ENCODE measurements at regions not wholly inside any gene's neighbourhood (a gene's known extent, or its start where the extent isn't known, plus 50 kb on each side); places are given as distances from the start of the nearest gene placed in this dataset.

DNA sequence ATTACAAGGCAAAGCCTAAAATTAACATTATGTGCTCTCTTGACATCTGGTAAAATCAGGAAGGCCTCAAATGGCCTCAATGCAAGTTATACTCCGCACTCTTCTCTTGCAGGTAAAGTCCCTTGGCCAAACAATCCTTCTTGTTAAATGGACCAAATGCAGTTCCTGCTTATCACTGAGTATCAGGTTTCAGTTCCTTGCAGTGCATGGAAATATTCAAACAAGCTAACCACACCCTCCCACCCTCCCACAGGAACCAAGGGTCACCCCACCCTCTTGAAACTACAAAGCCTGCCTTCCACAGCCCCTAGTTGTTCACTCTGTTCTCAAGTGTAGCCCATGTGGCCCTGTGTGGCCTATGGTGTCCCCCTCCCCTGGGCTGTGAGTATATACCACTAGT is 171.9 kb upstream of the CADPS start:
- no peak for DNase-seq

DNA sequence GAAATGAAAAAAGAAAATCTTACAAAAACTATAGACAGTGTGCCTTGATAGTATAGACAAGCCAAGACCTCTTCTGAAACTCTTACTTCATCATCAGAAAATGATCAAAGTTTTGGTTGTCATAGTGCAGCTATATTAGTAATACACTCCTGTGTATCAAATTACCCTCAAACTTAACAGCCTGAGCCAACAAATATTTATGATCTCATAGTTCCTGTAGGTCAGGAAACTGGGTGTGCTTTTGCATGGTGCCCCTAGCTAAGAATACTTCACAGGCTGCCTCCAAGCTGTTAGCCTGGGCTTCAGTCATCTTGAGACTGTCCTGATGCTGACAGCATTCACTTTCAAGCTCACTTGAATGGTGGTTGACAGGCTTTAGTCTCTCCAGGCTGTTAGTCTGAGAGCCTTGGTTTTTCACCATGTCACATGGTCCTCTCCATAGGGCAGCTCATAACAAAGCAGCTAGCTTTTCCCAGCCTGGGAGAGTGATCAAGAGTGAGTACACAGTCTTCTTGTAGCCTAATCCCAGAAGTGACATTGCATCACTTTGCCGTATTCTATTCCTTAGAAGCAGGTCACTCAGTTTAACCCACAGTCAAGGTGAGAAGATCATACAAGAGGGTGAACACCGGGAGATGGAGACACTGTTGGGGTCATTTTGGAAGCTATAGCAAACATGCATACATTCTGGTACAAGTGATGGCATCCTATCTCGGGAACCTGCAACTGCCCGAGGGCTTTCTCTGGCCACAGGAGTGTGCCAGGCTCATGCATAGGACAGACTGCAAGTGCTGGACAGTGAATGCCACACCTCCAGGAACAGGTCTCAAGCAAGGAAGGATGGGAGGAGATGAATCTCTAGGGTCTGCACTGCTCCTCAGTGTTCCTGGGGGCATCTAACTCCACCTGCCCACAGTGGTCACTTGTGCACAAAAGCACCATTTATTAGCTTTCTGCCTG is 173.4 kb upstream of the CADPS start:
- DNase-seq = no peak

DNA sequence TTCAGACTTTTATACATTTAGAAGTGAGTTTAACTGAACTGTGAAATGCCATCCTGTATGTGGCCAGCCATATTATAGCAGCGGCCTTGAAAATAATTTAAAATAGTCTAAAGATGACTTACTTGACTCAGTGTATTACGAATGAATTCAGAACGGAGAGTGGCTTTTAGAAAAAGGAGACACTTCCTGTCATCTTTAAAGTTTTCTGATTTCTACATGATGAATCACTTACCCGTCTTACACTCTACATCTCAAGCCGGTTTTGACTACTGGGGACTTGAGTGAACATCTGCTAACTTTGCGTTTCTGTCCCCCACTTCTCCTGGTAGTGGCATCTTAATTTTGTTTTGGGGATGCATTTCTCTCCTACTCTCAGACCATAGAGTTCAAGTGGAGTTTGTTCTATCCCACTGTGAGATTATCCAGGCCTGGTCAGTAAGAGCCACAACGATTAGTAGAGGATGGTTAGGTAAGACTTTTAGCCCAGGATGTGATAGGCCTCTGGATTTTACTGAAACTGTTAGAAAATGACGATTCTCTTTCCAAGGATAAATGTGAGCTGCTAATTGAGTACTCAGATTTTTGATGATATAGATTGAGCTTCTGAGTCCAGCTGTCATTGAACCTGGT is 175.4 kb upstream of the CADPS start:
- no peak for DNase-seq

DNA sequence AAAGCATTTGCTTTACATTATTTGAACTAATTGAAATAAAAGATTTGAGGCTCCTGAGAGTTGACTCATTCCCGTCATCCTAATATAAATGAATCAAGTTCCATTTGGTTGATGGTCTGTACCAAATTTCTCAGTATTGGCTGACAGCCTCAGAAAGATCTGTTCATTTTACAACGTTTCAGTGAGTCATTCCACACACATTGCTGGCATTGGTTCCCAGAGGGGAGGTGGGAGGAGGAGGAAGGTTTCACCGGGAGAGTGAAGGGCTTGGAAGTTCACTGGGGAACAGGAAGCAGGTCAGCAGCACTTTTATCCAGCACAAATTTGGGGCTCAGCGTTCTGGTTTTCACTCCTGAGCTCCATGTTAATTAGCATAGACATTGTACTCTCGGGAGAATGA is 176.7 kb upstream of the CADPS start:
- no peak for DNase-seq

DNA sequence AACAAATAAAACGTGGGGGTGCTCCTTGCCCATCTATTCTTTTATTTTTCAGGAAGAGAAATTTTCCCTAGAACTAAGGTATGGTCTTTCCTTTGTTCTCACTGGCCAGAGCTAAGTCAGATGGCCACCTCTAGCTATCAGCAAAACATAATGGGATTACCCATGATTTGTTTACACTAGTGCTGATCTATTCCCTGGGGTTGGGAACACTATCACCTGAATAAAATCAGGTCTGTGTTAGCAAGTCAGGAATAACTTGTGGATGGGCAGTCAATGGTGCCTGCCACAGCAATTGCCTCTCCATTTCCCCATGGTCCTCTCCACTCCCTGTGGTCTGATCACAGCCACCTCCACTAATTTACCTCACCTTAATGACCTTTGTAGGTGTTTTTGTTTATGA is 181.7 kb upstream of the CADPS start:
- DNase-seq = no peak

DNA sequence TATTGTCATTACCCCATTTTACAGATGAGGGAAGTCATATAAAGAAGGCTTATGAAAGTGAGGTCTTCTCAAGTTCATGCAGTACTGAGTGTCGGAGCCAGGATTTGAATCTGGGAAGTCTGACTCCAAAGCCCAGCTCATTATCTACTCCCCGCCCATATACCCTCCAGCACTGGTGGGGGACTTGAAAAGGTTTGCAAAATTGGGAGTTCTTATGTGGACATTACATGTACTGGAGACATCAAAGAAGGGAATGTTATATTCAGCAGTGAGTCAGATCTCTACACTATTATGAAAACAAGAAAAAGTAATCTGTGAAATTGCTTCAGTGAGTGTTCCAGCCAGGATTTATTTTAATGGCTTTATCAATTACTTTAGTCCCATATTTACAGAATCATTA is 185.2 kb upstream of the CADPS start:
- no peak for DNase-seq

DNA sequence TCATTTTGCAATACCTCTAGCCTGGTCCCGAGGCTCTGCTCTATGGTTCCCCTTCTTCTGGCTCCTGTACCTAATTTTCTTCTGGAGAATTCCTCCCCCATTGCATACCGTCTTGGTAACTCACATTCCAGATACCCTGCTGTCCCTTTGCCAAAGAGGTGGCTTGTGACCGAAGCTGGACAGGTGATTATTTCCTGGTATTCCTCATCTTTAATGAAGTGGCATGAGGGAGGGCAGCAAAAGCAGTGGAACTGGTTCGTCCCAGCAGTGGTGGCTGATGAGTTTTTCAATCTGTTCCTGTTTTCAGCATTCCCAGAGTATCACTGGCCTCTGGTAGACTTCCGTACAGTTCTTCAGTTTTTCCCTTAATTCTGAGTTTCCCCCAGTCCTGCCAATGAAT is 186.2 kb upstream of the CADPS start:
- no peak for DNase-seq

DNA sequence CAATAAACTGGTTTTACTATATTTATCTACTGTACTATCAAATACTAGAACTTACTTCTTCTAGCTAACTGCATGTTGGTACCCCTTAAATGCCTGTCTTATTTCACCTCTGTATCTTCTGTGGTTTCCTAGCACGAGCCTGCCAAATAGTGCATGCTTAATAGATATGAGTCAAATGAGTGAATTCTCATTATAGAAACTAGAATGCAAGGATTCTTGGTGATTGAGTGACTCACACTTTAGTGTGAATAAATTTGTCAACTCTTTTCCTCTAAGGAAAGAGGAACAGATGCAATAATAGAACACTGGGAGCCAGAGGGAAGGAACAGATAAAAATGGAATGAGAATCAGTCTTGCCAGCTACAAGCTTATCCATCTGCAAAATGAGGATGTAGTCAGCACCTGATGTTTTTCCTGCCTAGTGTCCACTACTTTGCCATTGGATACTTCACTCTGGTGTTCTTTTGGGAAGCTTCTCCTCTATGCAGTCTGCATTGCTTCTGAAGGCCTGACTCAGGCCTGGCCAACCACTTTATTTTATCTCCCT is 189.1 kb upstream of the CADPS start:
- DNase-seq = no peak

DNA sequence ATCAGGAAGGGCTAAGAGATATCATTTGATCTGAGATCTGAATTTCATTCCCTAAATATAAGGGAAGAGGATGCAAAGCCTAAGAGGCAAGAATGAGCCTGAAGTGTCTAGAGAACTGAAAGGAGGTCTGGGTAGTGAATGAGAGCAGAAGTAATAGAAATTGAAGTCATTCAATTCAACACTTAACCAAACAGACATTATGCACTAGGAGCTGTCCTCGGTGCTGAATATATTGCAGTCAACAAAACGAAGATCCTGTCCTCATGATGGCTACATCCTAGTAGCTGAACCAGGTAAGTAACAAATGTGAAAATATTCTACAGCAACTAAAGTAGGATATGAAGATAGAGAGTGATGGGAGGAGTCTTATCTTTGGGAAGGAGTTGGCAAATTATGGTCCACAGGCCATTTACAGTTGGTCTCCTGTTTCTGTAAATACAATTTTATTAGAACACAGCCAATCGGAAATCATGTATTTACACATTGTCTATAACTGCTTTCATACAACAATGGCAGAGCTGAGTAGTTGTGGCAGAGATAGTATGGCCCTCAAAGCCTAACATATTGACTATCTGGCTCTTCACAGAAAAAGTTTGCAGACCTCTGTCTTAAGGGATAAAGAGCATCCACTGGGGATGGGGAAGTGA is 192.9 kb upstream of the CADPS start:
- peak in 1 of 5 donors; percentile 2 for DNase-seq

DNA sequence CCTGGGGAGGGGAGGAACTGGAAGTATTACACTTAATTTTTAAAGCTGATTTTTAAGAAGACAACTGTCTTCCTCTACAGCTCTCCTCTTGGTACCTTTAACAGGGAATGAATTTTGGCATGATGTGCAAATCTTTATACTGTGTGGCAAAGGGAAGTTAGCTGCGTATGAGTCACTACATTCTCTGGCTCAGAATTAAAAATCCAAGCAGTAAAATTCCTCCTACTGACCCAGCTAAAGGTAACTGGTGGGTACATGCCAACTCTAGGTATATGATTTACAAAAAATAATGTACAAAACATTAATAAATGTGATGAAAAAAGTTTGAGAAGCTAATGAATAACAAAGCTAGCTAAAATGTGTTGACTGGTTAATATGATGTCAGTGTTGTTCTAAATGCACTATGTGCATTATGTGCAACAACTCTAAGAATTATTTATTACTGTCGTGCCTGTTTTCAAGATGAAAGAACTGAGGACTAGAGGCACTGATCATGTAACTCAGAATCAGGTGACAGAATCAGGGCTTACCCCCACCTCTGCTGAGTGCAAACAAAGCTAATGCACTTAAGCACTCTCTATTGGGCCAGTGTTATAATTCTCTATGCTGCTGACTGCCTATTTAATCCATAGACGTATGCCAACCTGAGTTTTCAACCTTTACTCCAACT is 194.7 kb upstream of the CADPS start:
- DNase-seq = no peak

DNA sequence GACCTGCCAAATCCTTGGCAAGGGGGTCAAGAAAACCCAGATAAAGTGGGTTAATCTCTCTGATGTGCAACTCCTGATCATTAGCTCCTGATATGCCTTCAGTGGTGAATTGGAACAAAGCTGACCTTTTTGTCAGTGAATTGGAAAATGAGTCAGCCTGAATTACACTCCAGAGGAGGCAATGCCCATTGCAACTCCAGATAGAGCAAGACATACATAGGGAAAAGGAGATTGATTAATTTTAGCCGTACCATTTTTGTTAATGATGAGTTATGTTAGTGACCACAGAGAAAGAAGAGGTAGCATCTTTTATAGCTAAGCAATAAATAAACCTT is 195.2 kb upstream of the CADPS start:
- DNase-seq = no peak

DNA sequence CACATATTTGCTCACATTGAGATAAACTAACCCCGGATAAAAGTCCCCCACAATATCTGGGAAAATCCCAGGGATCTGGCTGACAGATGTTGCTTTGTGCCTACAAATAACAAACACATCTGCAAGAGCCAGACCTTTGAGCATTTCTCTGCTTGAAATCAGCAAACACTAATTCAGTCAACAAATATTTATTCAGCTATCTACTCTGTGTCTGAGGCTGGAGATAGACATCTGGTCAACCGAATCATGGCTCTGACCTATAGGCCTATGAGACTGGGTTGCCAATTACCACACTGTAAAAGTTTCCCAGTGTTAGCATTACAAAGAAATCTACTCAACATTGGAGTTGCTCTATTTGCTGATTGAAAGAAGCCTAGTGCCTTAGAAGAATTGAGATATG is 201.1 kb upstream of the CADPS start:
- no peak for DNase-seq

DNA sequence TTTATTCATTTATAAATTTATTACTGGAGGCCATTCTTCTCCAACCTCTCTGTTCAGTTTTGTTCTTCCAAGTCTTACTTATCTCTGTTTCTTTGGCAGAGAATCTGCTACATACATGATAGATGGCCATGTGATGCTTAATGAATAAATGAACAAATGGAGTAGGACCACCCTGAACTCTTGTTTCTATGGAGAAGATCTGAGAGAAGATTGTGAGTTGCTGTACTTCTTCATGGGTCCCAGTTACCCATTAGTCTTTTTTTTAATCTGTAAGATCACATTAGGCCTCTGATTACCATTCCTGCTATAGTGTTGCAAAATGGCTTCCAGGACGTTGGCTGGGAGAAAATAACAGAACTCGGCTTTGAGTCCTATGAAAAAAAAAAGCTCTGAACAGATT is 191.9 kb upstream of the SYNPR start:
- no peak for DNase-seq

DNA sequence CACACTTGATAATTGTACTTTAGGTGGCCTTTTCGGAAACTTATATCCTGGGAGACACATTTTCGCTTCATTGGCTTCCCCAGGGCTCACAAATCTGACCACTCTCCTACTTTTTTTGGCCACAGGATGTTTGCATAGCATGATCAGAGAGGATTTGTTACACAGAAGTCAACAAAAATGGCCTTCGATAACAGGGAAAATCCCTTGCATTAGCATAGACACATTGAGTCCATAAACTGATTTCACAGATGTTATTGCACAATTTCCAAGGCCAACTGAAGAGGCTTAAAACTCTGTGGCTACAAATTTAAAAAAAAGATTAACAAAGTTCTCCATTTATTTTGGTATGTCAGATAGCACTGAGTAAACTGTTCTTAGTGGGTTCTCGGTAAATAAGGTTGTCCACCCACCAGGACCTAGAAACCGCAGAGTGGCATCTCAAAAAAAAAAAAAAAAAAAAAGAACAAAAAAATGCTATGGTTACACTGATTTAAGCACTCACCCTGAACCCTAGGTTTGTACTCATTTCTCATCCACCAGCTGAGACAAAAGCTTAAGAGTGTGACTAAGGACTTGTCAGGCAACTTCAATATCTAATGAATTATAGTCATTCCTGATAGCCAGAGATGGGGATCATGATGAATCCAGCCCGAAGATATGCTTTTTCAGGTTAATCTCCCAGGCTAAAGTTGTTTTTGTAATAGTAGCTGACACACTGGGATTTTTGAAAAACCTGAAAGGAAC is 188.9 kb upstream of the SYNPR start:
- no peak for DNase-seq

DNA sequence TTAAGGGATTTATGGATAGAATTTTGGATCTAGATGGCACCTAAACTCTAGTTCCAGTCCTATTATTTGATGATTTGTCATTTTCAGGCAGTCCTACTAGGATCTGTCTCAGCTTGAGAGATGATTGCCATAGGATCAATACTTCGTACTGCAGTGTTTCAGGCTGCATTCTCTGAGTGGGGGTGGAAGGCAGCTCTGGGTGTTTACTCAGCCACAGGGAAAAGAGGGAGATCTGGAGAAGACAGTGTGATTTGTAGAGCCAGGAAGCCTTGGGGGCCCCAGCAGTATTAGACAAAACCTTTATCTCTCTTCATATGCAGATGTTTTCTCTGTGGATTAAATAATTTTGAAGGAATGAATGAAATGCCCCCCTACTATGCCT is 188.4 kb upstream of the SYNPR start:
- no peak for DNase-seq

DNA sequence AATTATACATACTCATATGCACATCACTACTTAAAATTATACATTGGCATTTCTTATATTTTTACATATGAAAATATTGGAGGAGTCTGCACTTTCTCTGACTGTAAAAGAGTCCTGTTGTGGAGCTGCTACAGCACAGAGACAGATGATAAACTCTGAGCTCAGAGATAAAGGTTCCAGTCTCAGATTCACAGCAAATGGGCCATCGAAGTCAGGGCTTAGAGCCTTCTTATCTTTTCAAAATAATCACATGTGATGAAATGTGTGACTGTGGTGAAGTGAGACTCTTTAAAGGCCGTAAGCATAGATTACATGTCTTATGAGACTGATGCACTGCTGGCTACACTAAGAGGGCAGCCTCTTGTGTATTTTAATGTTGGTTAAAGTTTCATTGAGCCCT is 187.5 kb upstream of the SYNPR start:
- no peak for DNase-seq

DNA sequence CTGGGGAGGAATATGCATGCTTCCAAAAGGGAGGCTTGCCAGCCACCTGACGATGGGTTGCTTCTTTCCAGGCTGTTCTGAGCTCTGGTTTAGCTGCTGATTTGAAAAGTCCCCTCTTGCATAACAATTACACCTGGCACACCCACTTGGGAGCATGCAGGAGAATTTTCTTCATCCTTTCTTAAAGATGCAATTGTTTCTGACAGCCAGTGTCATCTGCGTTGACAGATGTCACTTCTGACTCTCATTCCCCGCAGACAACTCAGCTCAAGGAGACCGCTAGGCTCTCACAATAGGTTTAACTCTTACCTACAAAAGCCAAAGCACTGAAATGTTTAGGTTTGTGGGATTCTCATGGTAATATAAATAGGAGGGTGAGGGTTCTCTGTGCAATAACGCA is 185.6 kb upstream of the SYNPR start:
- DNase-seq = no peak

DNA sequence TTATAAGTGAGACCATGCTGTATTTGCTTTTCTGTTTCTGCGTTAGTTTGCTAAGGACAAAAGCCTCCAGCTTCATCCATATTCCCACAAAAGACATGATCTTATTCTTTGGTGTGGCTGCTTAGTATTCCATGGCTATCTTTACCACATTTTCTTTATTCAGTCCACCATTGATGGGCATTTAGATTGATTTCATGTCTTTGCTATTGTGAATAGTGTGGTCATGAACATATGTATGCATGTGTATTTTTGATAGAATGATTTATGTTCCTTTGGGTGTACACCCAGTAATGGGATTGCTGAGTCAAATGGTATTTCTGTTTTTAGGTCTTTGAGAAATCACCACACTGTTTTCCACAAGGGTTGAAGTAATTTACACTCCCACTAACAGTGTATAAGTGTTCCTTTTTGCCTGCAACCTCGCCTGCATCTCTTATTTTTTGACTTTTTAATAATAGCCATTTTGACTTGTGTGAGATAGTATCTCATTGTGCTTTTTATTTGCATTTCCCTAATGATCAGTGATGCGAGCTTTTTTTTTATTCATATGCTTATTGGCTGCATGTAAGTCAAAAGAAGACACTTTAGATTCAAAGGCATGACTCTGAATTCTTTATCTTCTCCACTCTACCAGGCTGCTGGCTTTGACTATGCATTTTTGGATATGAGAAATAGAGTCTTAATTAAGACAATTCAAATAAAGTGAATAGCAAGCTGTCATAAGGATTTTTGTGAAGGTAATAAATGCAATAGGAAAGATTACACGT is 183.3 kb upstream of the SYNPR start:
- no peak for DNase-seq

DNA sequence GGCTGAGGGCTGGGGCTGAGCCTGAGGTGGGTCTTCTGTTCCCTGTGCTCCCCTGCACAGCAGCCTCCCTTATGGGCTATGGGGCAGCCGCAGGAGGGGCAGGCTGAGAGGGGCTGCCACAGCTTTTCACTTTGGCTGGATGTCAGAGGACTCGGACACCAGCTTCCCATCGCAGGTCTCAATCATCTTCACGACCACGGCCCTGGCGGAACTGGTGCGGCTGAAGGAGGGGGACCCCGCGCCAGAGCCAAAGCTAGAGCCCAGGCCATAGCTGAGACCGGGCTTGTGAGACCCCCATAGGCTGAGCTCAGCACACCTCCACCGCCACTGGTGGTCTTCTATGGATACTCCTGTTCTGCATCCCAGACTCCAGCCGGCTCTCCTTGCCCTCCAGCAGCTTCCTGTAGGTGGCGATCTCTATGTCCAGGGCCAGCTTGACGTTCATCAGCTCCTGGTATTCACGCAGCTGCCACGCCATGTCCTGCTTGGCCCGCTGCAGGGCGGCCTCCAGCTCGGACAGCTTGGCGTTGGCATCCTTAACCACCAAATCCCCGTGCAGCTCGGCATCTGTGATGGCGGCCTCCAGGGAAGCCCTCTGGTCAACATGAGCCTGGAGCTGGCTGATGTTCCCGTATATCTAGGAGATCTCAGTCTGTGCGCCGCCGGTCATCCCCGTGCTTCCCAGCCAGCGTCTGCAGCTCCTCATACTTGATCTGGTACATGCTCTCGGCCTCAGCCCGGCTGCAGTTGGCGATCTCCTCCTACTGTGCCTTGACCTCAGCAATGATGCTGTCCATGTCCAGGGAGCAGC is 181.7 kb upstream of the SYNPR start:
- DNase-seq = no peak

DNA sequence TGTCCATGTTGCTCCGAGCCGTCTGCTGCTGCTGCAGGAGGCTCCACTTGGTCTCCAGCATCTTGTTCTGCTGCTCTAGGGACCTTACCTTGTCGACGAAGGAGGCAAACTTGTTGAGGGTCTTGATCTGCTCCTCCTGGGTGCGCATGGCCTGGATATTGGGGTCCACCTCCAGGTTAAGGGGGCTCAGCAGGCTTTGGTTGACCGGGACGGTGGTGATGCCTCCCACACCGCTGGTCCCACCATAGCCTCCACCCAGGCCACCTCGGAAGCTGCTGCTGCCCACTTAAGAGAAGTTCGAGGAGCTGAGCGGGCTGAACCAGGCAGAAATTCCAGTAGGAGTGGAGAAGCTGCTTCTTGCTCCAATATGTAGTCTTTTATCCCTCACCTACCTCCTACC is 180.7 kb upstream of the SYNPR start:
- no peak for DNase-seq

DNA sequence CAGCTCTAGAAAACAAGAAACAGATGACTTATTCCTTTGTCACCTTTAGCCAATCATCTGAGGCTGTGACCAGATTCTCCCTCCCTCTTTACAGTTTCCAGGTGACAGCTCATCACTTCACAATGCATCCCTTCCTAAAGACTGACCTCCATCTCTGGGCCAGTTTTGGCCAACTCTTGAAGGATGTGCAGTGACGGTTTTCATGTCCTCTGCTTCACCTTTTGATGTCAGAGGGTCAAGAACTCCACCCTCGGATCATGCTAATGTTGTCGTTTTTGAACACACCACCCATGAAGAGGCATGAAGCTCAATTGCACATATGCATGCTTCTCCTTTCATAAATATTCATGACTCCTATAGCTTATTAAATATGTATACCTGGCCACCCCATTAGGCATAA is 161.2 kb upstream of the SYNPR start:
- no peak for DNase-seq
